ENCODE measurements at regions not wholly inside any gene's neighbourhood (a gene's known extent, or its start where the extent isn't known, plus 50 kb on each side); places are given as distances from the start of the nearest gene placed in this dataset.

- no peaks in the 10 kb centered on the region for H3K27me3 ChIP-seq (ENCODE audit: low read depth)
- TF ChIP-seq, protein P1, sequence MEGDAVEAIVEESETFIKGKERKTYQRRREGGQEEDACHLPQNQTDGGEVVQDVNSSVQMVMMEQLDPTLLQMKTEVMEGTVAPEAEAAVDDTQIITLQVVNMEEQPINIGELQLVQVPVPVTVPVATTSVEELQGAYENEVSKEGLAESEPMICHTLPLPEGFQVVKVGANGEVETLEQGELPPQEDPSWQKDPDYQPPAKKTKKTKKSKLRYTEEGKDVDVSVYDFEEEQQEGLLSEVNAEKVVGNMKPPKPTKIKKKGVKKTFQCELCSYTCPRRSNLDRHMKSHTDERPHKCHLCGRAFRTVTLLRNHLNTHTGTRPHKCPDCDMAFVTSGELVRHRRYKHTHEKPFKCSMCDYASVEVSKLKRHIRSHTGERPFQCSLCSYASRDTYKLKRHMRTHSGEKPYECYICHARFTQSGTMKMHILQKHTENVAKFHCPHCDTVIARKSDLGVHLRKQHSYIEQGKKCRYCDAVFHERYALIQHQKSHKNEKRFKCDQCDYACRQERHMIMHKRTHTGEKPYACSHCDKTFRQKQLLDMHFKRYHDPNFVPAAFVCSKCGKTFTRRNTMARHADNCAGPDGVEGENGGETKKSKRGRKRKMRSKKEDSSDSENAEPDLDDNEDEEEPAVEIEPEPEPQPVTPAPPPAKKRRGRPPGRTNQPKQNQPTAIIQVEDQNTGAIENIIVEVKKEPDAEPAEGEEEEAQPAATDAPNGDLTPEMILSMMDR (IDR thresholded peaks at IDR 0.05; ENCODE audit: borderline replicate concordance): no peak
- H3K4me1 ChIP-seq: no peaks in the 10 kb centered on the region
- no peak overlapping the region for H3K4me3 ChIP-seq
- no peaks in the 10 kb centered on the region for H3K36me3 ChIP-seq
- H3K9me3 ChIP-seq (replicated peaks): peaks cover 10% of the 10 kb centered on the region
- no peak for DNase-seq
- no peak overlapping the region for H3K27ac ChIP-seq (replicated peaks)
- intact Hi-C loops (cut with micrococcal nuclease): no loop called here
Observed at GRCh38 chr2:40859617-40860016, 407.7 kb upstream of the SLC8A1 start.

DNA sequence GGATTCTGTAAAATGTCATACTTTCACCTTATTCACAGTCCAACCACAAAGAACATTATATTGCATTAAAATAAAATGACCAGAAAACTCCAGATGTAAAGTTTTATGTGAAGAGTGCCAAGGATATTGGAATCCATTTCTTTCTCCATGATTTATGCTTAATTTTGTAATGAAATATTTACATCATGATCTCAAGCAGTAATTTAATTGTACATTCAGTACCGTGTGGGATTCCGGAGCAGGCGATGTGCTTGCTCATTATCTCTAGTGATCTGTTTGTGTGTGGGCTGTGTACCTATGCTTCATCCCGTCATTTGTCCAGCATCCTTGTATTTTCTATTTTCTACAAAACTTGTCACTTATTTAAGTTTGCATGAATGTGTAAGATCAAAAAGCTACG is 415.9 kb upstream of the SLC8A1 start:
- Histone ChIP-seq H3K4me1 (no peaks in the 10 kb centered on the region), H3K9me3 (replicated peaks) (no peaks in the 10 kb centered on the region), H3K36me3 (no peaks in the 10 kb centered on the region), H3K4me3 (no peak overlapping the region), H3K27me3 (ENCODE audit: low read depth) (no peaks in the 10 kb centered on the region), H3K27ac (replicated peaks) (no peak overlapping the region)
- no peak for DNase-seq
- intact Hi-C loops (cut with micrococcal nuclease): no loop called here
- TF ChIP-seq, protein P1 (IDR thresholded peaks at IDR 0.05; ENCODE audit: borderline replicate concordance): no peak

DNA sequence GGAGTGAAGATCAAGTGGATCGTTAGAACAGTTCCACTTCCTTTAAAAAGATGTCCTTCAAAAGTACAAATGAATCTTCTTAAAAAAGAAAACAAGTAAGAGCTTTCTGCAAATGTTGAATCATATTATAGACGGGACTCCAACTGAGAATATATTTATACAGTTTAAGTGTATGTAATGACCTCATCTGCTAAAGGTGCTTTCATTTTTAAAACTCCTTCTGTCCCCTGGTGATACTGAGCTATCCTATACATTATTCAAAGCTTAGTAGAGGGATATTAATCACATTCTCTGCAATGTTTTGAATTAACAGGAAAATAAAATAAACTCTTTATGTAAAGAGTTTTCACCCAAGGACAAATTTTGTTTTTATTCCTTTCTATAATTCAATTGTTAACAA is 420.7 kb upstream of the SLC8A1 start:
- Histone ChIP-seq H3K27ac (replicated peaks) (no peak overlapping the region), H3K27me3 (ENCODE audit: low read depth) (no peaks in the 10 kb centered on the region), H3K4me3 (no peak overlapping the region), H3K4me1 (no peaks in the 10 kb centered on the region), H3K9me3 (replicated peaks) (no peaks in the 10 kb centered on the region), H3K36me3 (no peaks in the 10 kb centered on the region)
- TF ChIP-seq, protein P1 (IDR thresholded peaks at IDR 0.05; ENCODE audit: borderline replicate concordance): no peak
- intact Hi-C loops (cut with micrococcal nuclease): no loop called here
- no peak for DNase-seq

DNA sequence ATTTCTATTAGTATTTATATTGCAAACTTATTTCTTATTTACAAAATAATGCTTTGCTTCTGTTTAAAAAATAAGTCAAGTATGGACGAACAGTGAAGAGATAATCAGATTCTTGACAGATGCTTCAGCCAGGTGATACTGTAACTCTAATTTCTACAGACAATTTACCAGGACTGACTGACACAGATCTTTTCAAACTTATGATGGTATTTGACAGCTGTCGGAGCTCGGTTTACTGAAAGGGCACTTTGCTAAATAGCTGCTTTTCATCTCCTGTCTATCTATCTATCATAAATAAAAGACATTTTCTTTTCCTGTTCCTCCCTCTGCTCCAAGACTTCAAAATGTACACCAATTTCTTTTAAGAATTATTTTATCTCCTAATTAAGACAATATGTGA is 422.5 kb upstream of the SLC8A1 start:
- Histone ChIP-seq H3K27ac (replicated peaks) (no peak overlapping the region), H3K9me3 (replicated peaks) (no peaks in the 10 kb centered on the region), H3K27me3 (ENCODE audit: low read depth) (no peaks in the 10 kb centered on the region), H3K4me3 (no peak overlapping the region), H3K36me3 (no peaks in the 10 kb centered on the region), H3K4me1 (no peaks in the 10 kb centered on the region)
- no peak for DNase-seq
- TF ChIP-seq, protein P1 (IDR thresholded peaks at IDR 0.05; ENCODE audit: borderline replicate concordance): no peak
- intact Hi-C loops (cut with micrococcal nuclease): no loop called here

- no peak overlapping the region for H3K27ac ChIP-seq (replicated peaks)
- intact Hi-C loops (cut with micrococcal nuclease): no loop called here
- no peaks in the 10 kb centered on the region for H3K36me3 ChIP-seq
- DNase-seq: no peak
- no peaks in the 10 kb centered on the region for H3K27me3 ChIP-seq (ENCODE audit: low read depth)
- no peaks in the 10 kb centered on the region for H3K4me1 ChIP-seq
- H3K4me3 ChIP-seq: no peak overlapping the region
- no peaks in the 10 kb centered on the region for H3K9me3 ChIP-seq (replicated peaks)
- TF ChIP-seq, protein P1 (IDR thresholded peaks at IDR 0.05; ENCODE audit: borderline replicate concordance): no peak
Observed at GRCh38 chr2:40877734-40878288, 425.9 kb upstream of the SLC8A1 start.

Data from left ventricle myocardium inferior (tissue), 1 donor.